MM.1S (cell line): ENCODE measurements at regions not wholly inside any gene's neighbourhood (a gene's known extent, or its start where the extent isn't known, plus 50 kb on each side); places are given as distances from the start of the nearest gene placed in this dataset.

Source experiments
- DNase-seq: peaks from one replicate; pipeline ENCODE4 v3.0.0-alpha.2; 2015
- H2AFZ ChIP-seq: fragments of 300-600 bp; sonication (generic); 2 replicates; pipeline ENCODE4 v1.6.0; 2016; ENCODE audit warnings: antibody characterized with exemption, low read length
- H3F3A ChIP-seq: fragments of 300-600 bp; sonication (generic); 2 replicates; pipeline ENCODE4 v1.6.1; 2016; ENCODE audit warnings: mild to moderate bottlenecking, antibody characterized with exemption, low read length, moderate library complexity, mixed read lengths; ENCODE audit not compliant: insufficient read depth
- H3K27ac ChIP-seq: fragments of 300-600 bp; sonication (generic); 2 replicates; pipeline ENCODE4 v1.5.1; 2016; ENCODE audit warnings: mild to moderate bottlenecking, low read length
- H3K27me3 ChIP-seq: fragments of 300-600 bp; sonication (generic); replicated peaks from 2 replicates; pipeline ENCODE4 v1.6.0; 2016; ENCODE audit warnings: low read length; ENCODE audit not compliant: insufficient read depth
- H3K36me3 ChIP-seq: fragments of 300-600 bp; sonication (generic); replicated peaks from 2 replicates; pipeline ENCODE4 v1.6.1; 2016; ENCODE audit warnings: mild to moderate bottlenecking, low read length, mixed read lengths; ENCODE audit not compliant: insufficient read depth
- H3K4me1 ChIP-seq: fragments of 300-600 bp; sonication (generic); 2 replicates; pipeline ENCODE4 v1.6.1; 2016; ENCODE audit warnings: low read length, mixed read lengths
- H3K4me2 ChIP-seq: fragments of 300-600 bp; sonication (generic); 2 replicates; pipeline ENCODE4 v1.6.0; 2016; ENCODE audit warnings: low read depth, low read length
- H3K4me3 ChIP-seq: fragments of 300-600 bp; sonication (generic); 2 replicates; pipeline ENCODE4 v1.5.1; 2016; ENCODE audit warnings: low read length, mixed read lengths
- H3K79me2 ChIP-seq: fragments of 300-600 bp; sonication (generic); 2 replicates; pipeline ENCODE4 v1.6.1; 2016; ENCODE audit warnings: mixed run types, low read length, mixed read lengths
- H3K9ac ChIP-seq: fragments of 300-600 bp; sonication (generic); 2 replicates; pipeline ENCODE4 v1.6.1; 2016; ENCODE audit warnings: low read length, mixed read lengths
- H3K9me2 ChIP-seq: fragments of 300-600 bp; sonication (generic); replicated peaks from 2 replicates; pipeline ENCODE4 v1.6.1; 2016; ENCODE audit warnings: mild to moderate bottlenecking, low read length, mixed read lengths; ENCODE audit not compliant: insufficient read depth
- H3K9me3 ChIP-seq: fragments of 300-600 bp; sonication (generic); replicated peaks from 2 replicates; pipeline ENCODE4 v1.6.1; 2016; ENCODE audit warnings: mild to moderate bottlenecking, low read length, mixed read lengths; ENCODE audit not compliant: insufficient read depth
- H4K20me1 ChIP-seq: fragments of 300-600 bp; sonication (generic); 2 replicates; pipeline ENCODE4 v1.6.1; 2016; ENCODE audit warnings: mild to moderate bottlenecking, low read length, moderate library complexity, mixed read lengths; ENCODE audit not compliant: insufficient read depth
- CTCF ChIP-seq: fragments of 300-600 bp; sonication (generic); IDR thresholded peaks from 2 replicates; pipeline ENCODE4 v1.5.1; 2016; ENCODE audit warnings: antibody characterized with exemption, low read length, mixed read lengths
- EZH2 ChIP-seq: fragments of 300-600 bp; sonication (generic); optimal IDR thresholded peaks from 2 replicates; pipeline ENCODE3; 2017; ENCODE audit warnings: low read depth, mild to moderate bottlenecking, antibody characterized with exemption, low read length, mixed read lengths
- EZH2phosphoT487 ChIP-seq: fragments of 300-600 bp; sonication (generic); IDR thresholded peaks from 2 replicates; pipeline ENCODE4 v1.6.1; 2018; ENCODE audit warnings: antibody characterized with exemption, low read length

GRCh38 chr18:11316546-11316945, 167.2 kb upstream of the PIEZO2 start:
- no peaks in the 10 kb centered on the region for H4K20me1 ChIP-seq
- no peak overlapping the region for H3K4me3 ChIP-seq
- H3K9me3 ChIP-seq: no peaks in the 10 kb centered on the region
- H3K27ac ChIP-seq: no peak overlapping the region
- H3F3A ChIP-seq: no peaks in the 10 kb centered on the region; the same call in 1 of the 2 replicates
- H3K79me2 ChIP-seq: no peaks in the 10 kb centered on the region
- H3K4me2 ChIP-seq: no peak overlapping the region
- TF ChIP-seq CTCF (no peak), EZH2 (no peak), EZH2phosphoT487 (no peak)
- no peak overlapping the region for H3K9ac ChIP-seq
- peaks cover 6% of the 10 kb centered on the region; the same call in 1 of the 2 replicates for H3K4me1 ChIP-seq
- no peaks in the 10 kb centered on the region for H3K9me2 ChIP-seq
- DNase-seq: no peak
- H3K36me3 ChIP-seq: no peaks in the 10 kb centered on the region
- no peaks in the 10 kb centered on the region for H3K27me3 ChIP-seq
- H2AFZ ChIP-seq: no peak overlapping the region

DNA sequence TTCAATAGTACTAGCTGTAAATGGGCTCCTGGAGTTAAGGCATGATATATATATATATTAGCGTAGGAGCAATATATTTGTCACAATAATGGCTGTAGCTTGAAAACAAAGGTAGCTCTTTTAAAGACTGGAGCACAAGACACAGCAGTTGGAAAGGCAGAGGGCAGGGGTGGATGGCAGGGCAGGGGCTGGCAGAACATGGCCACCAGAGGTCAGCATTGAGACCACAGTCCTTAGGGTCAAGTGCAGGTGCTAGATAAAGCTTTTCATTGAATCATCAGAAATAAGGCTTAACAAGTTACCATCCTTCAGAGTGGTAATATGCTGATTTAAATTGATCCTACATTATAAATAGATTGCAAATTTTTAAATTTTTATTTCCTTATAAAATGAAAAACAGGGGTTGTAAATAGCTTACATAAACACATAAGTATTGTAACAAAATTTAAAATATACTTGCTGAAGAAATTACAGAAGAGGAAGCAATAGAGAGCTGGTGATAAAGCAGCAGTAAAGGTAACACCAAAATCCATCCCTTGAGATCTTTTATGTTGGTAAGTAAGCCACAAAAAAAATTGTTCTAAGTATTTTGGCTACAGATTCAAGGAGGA, 161.2 kb upstream of the PIEZO2 start:
- Histone ChIP-seq H3K27me3 (no peaks in the 10 kb centered on the region), H3K4me3 (no peak overlapping the region), H2AFZ (no peak overlapping the region), H3K4me1 (no peaks in the 10 kb centered on the region), H3K27ac (no peak overlapping the region), H3K9me2 (no peaks in the 10 kb centered on the region), H3K4me2 (no peak overlapping the region), H3K79me2 (no peaks in the 10 kb centered on the region), H3K36me3 (no peaks in the 10 kb centered on the region), H3K9me3 (no peaks in the 10 kb centered on the region), H4K20me1 (no peaks in the 10 kb centered on the region), H3K9ac (no peak overlapping the region), H3F3A (no peaks in the 10 kb centered on the region)
- DNase-seq: peak; percentile 74
- TF ChIP-seq CTCF (peak; percentile 90), EZH2phosphoT487 (no peak), EZH2 (no peak)

DNA sequence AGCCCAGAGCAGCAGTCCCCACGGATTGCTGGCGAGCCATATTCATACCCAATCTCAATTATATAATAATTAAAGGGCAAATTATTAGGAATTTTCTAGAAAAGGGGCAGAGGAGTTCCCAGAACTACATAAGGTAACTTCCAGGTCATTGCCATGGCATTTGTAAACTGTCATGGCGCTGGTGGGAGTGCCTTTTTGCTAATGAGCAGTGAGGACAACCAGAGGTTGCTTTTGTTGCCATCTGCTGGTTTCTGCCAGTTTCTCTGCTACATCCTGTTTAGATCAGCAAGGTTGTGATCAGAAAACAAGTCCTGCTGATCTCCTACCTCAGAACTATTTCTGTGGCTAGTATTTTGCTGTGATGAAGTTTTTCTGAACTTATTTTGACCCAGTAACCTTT, 159.8 kb upstream of the PIEZO2 start:
- Histone ChIP-seq H3K9me3 (no peaks in the 10 kb centered on the region), H3K4me3 (no peak overlapping the region), H3K4me1 (no peaks in the 10 kb centered on the region), H3F3A (no peaks in the 10 kb centered on the region), H3K36me3 (no peaks in the 10 kb centered on the region), H3K9ac (no peak overlapping the region), H3K27me3 (no peaks in the 10 kb centered on the region), H4K20me1 (no peaks in the 10 kb centered on the region), H2AFZ (no peak overlapping the region), H3K9me2 (no peaks in the 10 kb centered on the region), H3K4me2 (no peak overlapping the region), H3K27ac (no peak overlapping the region), H3K79me2 (no peaks in the 10 kb centered on the region)
- peak; percentile 57 for DNase-seq
- TF ChIP-seq CTCF (peak; percentile 39), EZH2phosphoT487 (no peak)
